ENCODE measurements at regions not wholly inside any gene's neighbourhood (a gene's known extent, or its start where the extent isn't known, plus 50 kb on each side); places are given as distances from the start of the nearest gene placed in this dataset.

- TF ChIP-seq POLR2A (IDR thresholded peaks at IDR 0.05; ENCODE audit: extremely low read depth, insufficient read length) (no peak), MYC (IDR thresholded peaks at IDR 0.05; ENCODE audit: low read depth, low read length) (no peak), CTCF (IDR thresholded peaks at IDR 0.05; ENCODE audit: low read depth, low read length) (no peak), MAX (IDR thresholded peaks at IDR 0.05; ENCODE audit: low read depth, low read length) (no peak)
- H3K4me3 ChIP-seq (ENCODE audit: low read depth, low read length) = no peak overlapping the region
- no peak for DNase-seq (ENCODE audit: low read depth)
These were observed 850.8 kb downstream of the EPHA7 start for GRCh38 chr6:92568541-92568940.

- no peak overlapping the region for H3K4me3 ChIP-seq (ENCODE audit: low read depth, low read length)
- TF ChIP-seq CTCF (IDR thresholded peaks at IDR 0.05; ENCODE audit: low read depth, low read length) = no peak
- TF ChIP-seq MAX (IDR thresholded peaks at IDR 0.05; ENCODE audit: low read depth, low read length) = no peak
- TF ChIP-seq MYC (IDR thresholded peaks at IDR 0.05; ENCODE audit: low read depth, low read length) = no peak
- no peak for TF ChIP-seq POLR2A (IDR thresholded peaks at IDR 0.05; ENCODE audit: extremely low read depth, insufficient read length)
- DNase-seq (ENCODE audit: low read depth) = no peak
These were observed 852.7 kb downstream of the EPHA7 start for GRCh38 chr6:92566632-92567031.

- no peak for DNase-seq (ENCODE audit: low read depth)
- TF ChIP-seq CTCF (IDR thresholded peaks at IDR 0.05; ENCODE audit: low read depth, low read length) = no peak
- no peak for TF ChIP-seq POLR2A (IDR thresholded peaks at IDR 0.05; ENCODE audit: extremely low read depth, insufficient read length)
- no peak for TF ChIP-seq MYC (IDR thresholded peaks at IDR 0.05; ENCODE audit: low read depth, low read length)
- TF ChIP-seq MAX (IDR thresholded peaks at IDR 0.05; ENCODE audit: low read depth, low read length) = no peak
- no peak overlapping the region for H3K4me3 ChIP-seq (ENCODE audit: low read depth, low read length)
These were observed 855.0 kb downstream of the EPHA7 start for GRCh38 chr6:92564376-92564775.

- H3K4me3 ChIP-seq (ENCODE audit: low read depth, low read length) = no peak overlapping the region
- TF ChIP-seq MAX (IDR thresholded peaks at IDR 0.05; ENCODE audit: low read depth, low read length) (no peak), MYC (IDR thresholded peaks at IDR 0.05; ENCODE audit: low read depth, low read length) (no peak), CTCF (IDR thresholded peaks at IDR 0.05; ENCODE audit: low read depth, low read length) (no peak), POLR2A (IDR thresholded peaks at IDR 0.05; ENCODE audit: extremely low read depth, insufficient read length) (no peak)
- peak; percentile 67 for DNase-seq (ENCODE audit: low read depth)
These were observed 859.7 kb downstream of the EPHA7 start for GRCh38 chr6:92559611-92560010.

- TF ChIP-seq MYC (IDR thresholded peaks at IDR 0.05; ENCODE audit: low read depth, low read length) (no peak), POLR2A (IDR thresholded peaks at IDR 0.05; ENCODE audit: extremely low read depth, insufficient read length) (no peak), MAX (IDR thresholded peaks at IDR 0.05; ENCODE audit: low read depth, low read length) (no peak), CTCF (IDR thresholded peaks at IDR 0.05; ENCODE audit: low read depth, low read length) (no peak)
- no peak overlapping the region for H3K4me3 ChIP-seq (ENCODE audit: low read depth, low read length)
- DNase-seq (ENCODE audit: low read depth) = no peak
These were observed 860.4 kb downstream of the EPHA7 start for GRCh38 chr6:92559003-92559402.

GRCh38 chr6:92550501-92550900, 868.9 kb downstream of the EPHA7 start:
- TF ChIP-seq CTCF (IDR thresholded peaks at IDR 0.05; ENCODE audit: low read depth, low read length) (no peak), MAX (IDR thresholded peaks at IDR 0.05; ENCODE audit: low read depth, low read length) (no peak), POLR2A (IDR thresholded peaks at IDR 0.05; ENCODE audit: extremely low read depth, insufficient read length) (no peak), MYC (IDR thresholded peaks at IDR 0.05; ENCODE audit: low read depth, low read length) (no peak)
- no peak overlapping the region for H3K4me3 ChIP-seq (ENCODE audit: low read depth, low read length)
- no peak for DNase-seq (ENCODE audit: low read depth)
